PC-9 (cell line): ENCODE measurements at regions not wholly inside any gene's neighbourhood (a gene's known extent, or its start where the extent isn't known, plus 50 kb on each side); places are given as distances from the start of the nearest gene placed in this dataset.

Experiments
- BruUV-seq: library from RNA; stranded (reverse); fragments of 400-500 nt; replicated peaks from 2 replicates; lab custom pipeline; 2021; lab: Mats Ljungman, UMichigan
- CTCF ChIA-PET: fragments of 300-600 bp; sonication (Branson Sonifier 250); formaldehyde crosslinking; loops from one replicate; lab custom pipeline; 2022; ENCODE audit warnings: antibody characterized with exemption; lab: Charles Lee
- POLR2A ChIA-PET: fragments of 300-600 bp; sonication (Branson Sonifier 250); formaldehyde crosslinking; loops from one replicate; lab custom pipeline; 2022; ENCODE audit warnings: antibody characterized with exemption; ENCODE audit not compliant: unreplicated experiment; lab: Charles Lee
- DNase-seq, 2 experiments: peaks; one replicate each; pipeline versions ENCODE4 v3.0.0 to v3.0.0-alpha.2; 2015 to 2022; ENCODE audit warnings: mixed read lengths in 1 of 2
- H2AFZ ChIP-seq: fragments of 200-600 bp; sonication (generic); 2 replicates; pipeline ENCODE4 v1.8.1; 2017; ENCODE audit warnings: antibody characterized with exemption
- H3F3A ChIP-seq: fragments of 200-600 bp; sonication (generic); 2 replicates; pipeline ENCODE4 v1.8.1; 2017; ENCODE audit warnings: antibody characterized with exemption, mild to moderate bottlenecking, low read depth; ENCODE audit not compliant: insufficient read depth
- H3K27ac ChIP-seq: fragments of 200-600 bp; sonication (generic); 2 replicates; pipeline ENCODE4 v1.6.1; 2016; ENCODE audit warnings: mixed run types
- H3K27me3 ChIP-seq: fragments of 200-600 bp; sonication (generic); 2 replicates; pipeline ENCODE4 v1.6.1; 2016; ENCODE audit warnings: low read depth, mixed run types; ENCODE audit not compliant: insufficient read depth
- H3K36me3 ChIP-seq: fragments of 200-600 bp; sonication (generic); 2 replicates; pipeline ENCODE4 v1.6.1; 2016; ENCODE audit warnings: low read depth, mixed run types
- H3K4me1 ChIP-seq: fragments of 200-600 bp; sonication (generic); replicated peaks from 2 replicates; pipeline ENCODE4 v1.6.1; 2016; ENCODE audit warnings: mixed run types; ENCODE audit not compliant: insufficient read depth
- H3K4me2 ChIP-seq: fragments of 200-600 bp; sonication (generic); 2 replicates; pipeline ENCODE4 v1.6.1; 2017; ENCODE audit warnings: mixed run types
- H3K4me3 ChIP-seq: fragments of 200-600 bp; sonication (generic); 2 replicates; pipeline ENCODE4 v1.6.1; 2016; ENCODE audit warnings: mixed run types
- H3K79me2 ChIP-seq: fragments of 200-600 bp; sonication (generic); 2 replicates; pipeline ENCODE4 v1.6.1; 2017; ENCODE audit warnings: low read depth, mixed run types
- H3K9me2 ChIP-seq: fragments of 200-600 bp; sonication (generic); 2 replicates; pipeline ENCODE4 v1.8.1; 2017; ENCODE audit warnings: mild to moderate bottlenecking; ENCODE audit not compliant: insufficient read depth
- H3K9me3 ChIP-seq: fragments of 200-600 bp; sonication (generic); 2 replicates; pipeline ENCODE4 v1.8.1; 2016; ENCODE audit warnings: low read depth; ENCODE audit not compliant: insufficient read depth
- H4K20me1 ChIP-seq: fragments of 200-600 bp; sonication (generic); 2 replicates; pipeline ENCODE4 v1.8.1; 2017; ENCODE audit not compliant: insufficient read depth
- EZH2 ChIP-seq: fragments of 200-600 bp; sonication (generic); IDR thresholded peaks from 2 replicates; pipeline ENCODE4 v1.8.0; 2017; ENCODE audit warnings: antibody characterized with exemption, low read depth
- intact Hi-C: fragments of 100-400 bp; cut with micrococcal nuclease; formaldehyde crosslinking; loops from one replicate; pipeline ENCODE4 v1.10.0; 2022; ENCODE audit not compliant: unreplicated experiment
- TF ChIP-seq, protein P1 (sequence below): fragments of 200-600 bp; sonication (generic); conservative IDR thresholded peaks from 2 replicates; pipeline ENCODE4 v1.6.1; 2017; ENCODE audit warnings: mixed run types, antibody characterized with exemption, mild to moderate bottlenecking, moderate library complexity

DNA sequence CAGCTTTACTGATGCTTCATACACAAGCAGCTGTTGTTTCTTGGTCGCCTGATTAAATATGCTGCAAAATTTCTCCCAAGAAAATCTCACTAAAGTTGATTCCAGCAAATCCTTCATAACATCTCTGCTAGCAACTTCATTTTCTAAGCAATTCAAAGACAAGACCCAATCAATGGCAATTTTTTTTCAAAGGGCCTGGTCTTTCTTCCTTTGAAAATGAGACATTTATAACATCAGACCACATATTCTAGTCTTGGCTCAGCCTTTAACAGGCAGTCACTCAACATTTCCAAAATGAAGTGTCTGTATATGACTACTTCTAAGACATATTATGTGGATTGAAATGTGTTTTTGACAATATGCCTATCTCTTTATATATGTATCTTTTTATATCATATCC lies 702.6 kb downstream of the KCNA4 start:
- DNase-seq: no peak
- Histone ChIP-seq H3K36me3 (no peaks in the 10 kb centered on the region), H3K27me3 (no peaks in the 10 kb centered on the region), H3K4me2 (no peak overlapping the region), H3K4me3 (no peak overlapping the region), H4K20me1 (no peaks in the 10 kb centered on the region), H3K4me1 (no peaks in the 10 kb centered on the region), H2AFZ (no peak overlapping the region), H3K27ac (no peak overlapping the region), H3K9me2 (peaks cover 7% of the 10 kb centered on the region; the same call in 1 of the 2 replicates), H3F3A (no peaks in the 10 kb centered on the region), H3K79me2 (no peaks in the 10 kb centered on the region), H3K9me3 (0 out of 2 replicates have a peak, but pooled peaks cover 5% of the 10 kb centered on the region)
- ChIA-PET CTCF (no interaction called here), POLR2A (no interaction called here)
- intact Hi-C loops: no loop called here
- no TSS peak for BruUV-seq
- TF ChIP-seq EZH2: no peak
- TF ChIP-seq, protein P1, sequence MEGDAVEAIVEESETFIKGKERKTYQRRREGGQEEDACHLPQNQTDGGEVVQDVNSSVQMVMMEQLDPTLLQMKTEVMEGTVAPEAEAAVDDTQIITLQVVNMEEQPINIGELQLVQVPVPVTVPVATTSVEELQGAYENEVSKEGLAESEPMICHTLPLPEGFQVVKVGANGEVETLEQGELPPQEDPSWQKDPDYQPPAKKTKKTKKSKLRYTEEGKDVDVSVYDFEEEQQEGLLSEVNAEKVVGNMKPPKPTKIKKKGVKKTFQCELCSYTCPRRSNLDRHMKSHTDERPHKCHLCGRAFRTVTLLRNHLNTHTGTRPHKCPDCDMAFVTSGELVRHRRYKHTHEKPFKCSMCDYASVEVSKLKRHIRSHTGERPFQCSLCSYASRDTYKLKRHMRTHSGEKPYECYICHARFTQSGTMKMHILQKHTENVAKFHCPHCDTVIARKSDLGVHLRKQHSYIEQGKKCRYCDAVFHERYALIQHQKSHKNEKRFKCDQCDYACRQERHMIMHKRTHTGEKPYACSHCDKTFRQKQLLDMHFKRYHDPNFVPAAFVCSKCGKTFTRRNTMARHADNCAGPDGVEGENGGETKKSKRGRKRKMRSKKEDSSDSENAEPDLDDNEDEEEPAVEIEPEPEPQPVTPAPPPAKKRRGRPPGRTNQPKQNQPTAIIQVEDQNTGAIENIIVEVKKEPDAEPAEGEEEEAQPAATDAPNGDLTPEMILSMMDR: no peak

DNA sequence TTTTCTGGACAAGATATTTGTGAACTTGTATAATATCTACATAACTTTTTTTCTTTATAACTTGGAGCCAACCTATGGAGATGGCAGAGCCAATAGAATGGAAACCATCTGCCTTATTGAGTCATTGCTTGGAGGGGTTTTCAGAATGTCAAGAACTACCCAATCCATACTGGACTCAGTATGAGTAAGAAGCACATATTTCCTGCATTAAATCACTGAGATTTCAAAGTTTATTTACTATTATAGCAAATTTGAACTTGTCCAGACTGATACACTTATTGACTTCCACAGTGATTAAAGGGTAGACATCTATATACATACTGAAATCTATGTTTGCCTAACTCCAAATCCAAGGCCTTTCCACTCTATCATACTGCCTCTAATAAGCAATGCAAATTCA lies 704.0 kb downstream of the KCNA4 start:
- Histone ChIP-seq H3K4me3 (no peak overlapping the region), H3K4me2 (no peak overlapping the region), H3K9me2 (peaks cover 7% of the 10 kb centered on the region; the same call in 1 of the 2 replicates), H3K79me2 (no peaks in the 10 kb centered on the region), H3K27ac (no peak overlapping the region), H3F3A (no peaks in the 10 kb centered on the region), H3K36me3 (no peaks in the 10 kb centered on the region), H2AFZ (no peak overlapping the region), H3K4me1 (no peaks in the 10 kb centered on the region), H4K20me1 (no peaks in the 10 kb centered on the region), H3K27me3 (no peaks in the 10 kb centered on the region), H3K9me3 (0 out of 2 replicates have a peak, but pooled peaks cover 5% of the 10 kb centered on the region)
- TF ChIP-seq EZH2: no peak
- TF ChIP-seq, protein P1: no peak
- DNase-seq: no peak
- intact Hi-C loops: no loop called here
- ChIA-PET POLR2A (no interaction called here), CTCF (no interaction called here)
- no TSS peak for BruUV-seq

DNA sequence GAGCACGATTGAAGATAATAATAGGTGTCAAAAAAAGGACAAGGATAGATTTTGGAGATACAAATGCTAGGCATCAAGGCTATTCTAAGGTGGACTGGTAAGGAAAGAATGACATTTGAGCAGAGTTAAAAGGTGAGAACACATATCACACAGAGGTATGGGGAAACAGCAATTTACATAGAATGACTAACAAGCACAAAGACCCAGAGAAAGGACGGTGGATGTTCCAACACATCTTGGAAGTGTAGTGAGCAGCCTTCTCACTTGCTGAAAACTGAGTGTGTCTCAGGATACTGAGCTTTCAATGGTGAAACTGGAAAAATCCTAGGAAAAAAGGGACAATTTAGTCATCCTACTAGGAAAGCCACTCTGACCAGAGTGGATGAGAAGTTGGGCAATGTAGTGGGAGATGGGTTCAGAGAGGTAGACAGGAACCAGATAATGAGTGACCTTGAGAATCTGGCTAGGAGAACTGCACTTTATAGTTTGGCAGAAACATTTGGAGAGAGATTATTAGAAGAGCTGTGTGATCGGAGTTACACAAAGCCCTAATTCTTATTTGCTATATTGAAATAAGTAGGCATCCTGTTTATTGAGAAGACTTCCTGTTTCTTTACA lies 706.0 kb downstream of the KCNA4 start:
- H3K9me2 ChIP-seq: peaks cover 7% of the 10 kb centered on the region; the same call in 1 of the 2 replicates
- no peaks in the 10 kb centered on the region for H3K36me3 ChIP-seq
- H3K4me1 ChIP-seq: no peaks in the 10 kb centered on the region
- ChIA-PET CTCF (no interaction called here), POLR2A (no interaction called here)
- no peak overlapping the region for H3K4me2 ChIP-seq
- no peak overlapping the region for H3K27ac ChIP-seq
- no peak overlapping the region for H2AFZ ChIP-seq
- no peaks in the 10 kb centered on the region for H3K27me3 ChIP-seq
- H3F3A ChIP-seq: no peaks in the 10 kb centered on the region
- intact Hi-C loops: no loop called here
- H3K4me3 ChIP-seq: no peak overlapping the region
- TF ChIP-seq, protein P1: no peak
- no peak for TF ChIP-seq EZH2
- H4K20me1 ChIP-seq: no peaks in the 10 kb centered on the region
- no peak for DNase-seq
- 0 out of 2 replicates have a peak, but pooled peaks cover 5% of the 10 kb centered on the region for H3K9me3 ChIP-seq
- no peaks in the 10 kb centered on the region for H3K79me2 ChIP-seq
- no TSS peak for BruUV-seq
